Endothelial cell of umbilical vein (primary cell): ENCODE measurements at regions not wholly inside any gene's neighbourhood (a gene's known extent, or its start where the extent isn't known, plus 50 kb on each side); places are given as distances from the start of the nearest gene placed in this dataset.

Experiments used
- BruUV-seq: library from RNA; stranded (reverse); fragments of 400-500 nt; replicated peaks from 2 replicates; lab custom pipeline; 2021; lab: Mats Ljungman, UMichigan
- CTCF ChIA-PET: fragments of 300-600, 350-600 bp; sonication (Branson Sonifier 250); formaldehyde crosslinking; loops from one replicate; lab custom pipeline; 2021; ENCODE audit warnings: antibody characterized with exemption, inconsistent platforms; lab: Charles Lee
- POLR2A ChIA-PET: fragments of 300-600, 350-600 bp; sonication (Branson Sonifier 250); formaldehyde crosslinking; loops from one replicate; lab custom pipeline; 2021; ENCODE audit warnings: antibody characterized with exemption, inconsistent platforms; lab: Charles Lee
- DNase-seq: peaks from one replicate; pipeline ENCODE4 v3.0.0-alpha.2; 2011; ENCODE audit warnings: low read depth, low spot score
- FAIRE-seq: peaks from 2 replicates; lab custom pipeline; 2011; peaks lifted over from hg19 to GRCh38; lab: Jason Lieb, UNC
- H2AFZ ChIP-seq: 2 replicates; pipeline ENCODE4 v1.6.0; 2012; ENCODE audit warnings: low read depth, low read length, control low read depth, inconsistent platforms
- H3K27ac ChIP-seq: 2 replicates; pipeline ENCODE4 v1.5.1; 2011; ENCODE audit warnings: low read depth, mild to moderate bottlenecking, control low read depth, low read length, moderate library complexity; ENCODE audit not compliant: insufficient read depth
- H3K27me3 ChIP-seq, 2 experiments: 2 replicates each; pipeline versions ENCODE4 v1.6.0 to v1.6.1; 2011; ENCODE audit warnings: low read length in 2 of 2, mixed read lengths in 1 of 2; ENCODE audit not compliant: control insufficient read depth in 2 of 2, insufficient read depth in 2 of 2
- H3K36me3 ChIP-seq, 2 experiments: 2 replicates in 1 of 2; 3 replicates in 1 of 2; pipeline ENCODE4 v1.5.1; 2011; ENCODE audit warnings: low read length in 2 of 2, mild to moderate bottlenecking in 1 of 2, moderate library complexity in 1 of 2; ENCODE audit not compliant: control insufficient read depth in 2 of 2, insufficient read depth in 2 of 2; ENCODE audit errors: extremely low read depth in 1 of 2
- H3K4me1 ChIP-seq: 3 replicates; pipeline ENCODE4 v1.5.1; 2011; ENCODE audit warnings: mild to moderate bottlenecking, low read length; ENCODE audit not compliant: control insufficient read depth, insufficient read depth; ENCODE audit errors: extremely low read depth
- H3K4me2 ChIP-seq: 2 replicates; pipeline ENCODE4 v1.6.1; 2011; ENCODE audit warnings: low read length, control low read depth, mixed read lengths; ENCODE audit not compliant: insufficient read depth
- H3K4me3 ChIP-seq, 3 experiments: fragments of 200-600 bp in 1 of 3; sonication (generic), shearing (Covaris generic) in 1 of 3; replicated peaks in 1 of 3; 2 replicates each; pipeline ENCODE4 v1.5.1; 2011 to 2016; ENCODE audit warnings: control low read depth in 3 of 3, low read length in 3 of 3, mild to moderate bottlenecking in 2 of 3, inconsistent platforms in 1 of 3, low read depth in 1 of 3, moderate library complexity in 1 of 3; ENCODE audit not compliant: insufficient read depth in 1 of 3
- H3K79me2 ChIP-seq: 2 replicates; pipeline ENCODE4 v1.6.0; 2012; ENCODE audit warnings: low read length, inconsistent platforms; ENCODE audit not compliant: control insufficient read depth, insufficient read depth
- H3K9ac ChIP-seq: replicated peaks from 2 replicates; pipeline ENCODE3; 2011; ENCODE audit warnings: low read length, control low read depth; ENCODE audit not compliant: insufficient read depth; ENCODE audit errors: extremely low read depth
- H3K9me1 ChIP-seq: replicated peaks from 3 replicates; pipeline ENCODE4 v1.6.0; 2011; ENCODE audit warnings: mild to moderate bottlenecking, low read length; ENCODE audit not compliant: control insufficient read depth, insufficient read depth; ENCODE audit errors: extremely low read depth
- H3K9me3 ChIP-seq: replicated peaks from 2 replicates; pipeline ENCODE4 v1.5.1; 2012; ENCODE audit warnings: low read length, inconsistent platforms; ENCODE audit not compliant: control insufficient read depth, insufficient read depth
- H4K20me1 ChIP-seq: replicated peaks from 2 replicates; pipeline ENCODE3; 2011; ENCODE audit warnings: mild to moderate bottlenecking, low read length; ENCODE audit not compliant: control insufficient read depth, insufficient read depth; ENCODE audit errors: extremely low read depth
- EZH2 ChIP-seq: IDR thresholded peaks from 2 replicates; pipeline ENCODE4 v1.6.1; 2012; ENCODE audit warnings: borderline replicate concordance, low read depth, mild to moderate bottlenecking, moderate library complexity, low read length, inconsistent platforms; ENCODE audit not compliant: severe bottlenecking
- FOS ChIP-seq: IDR thresholded peaks from 2 replicates; pipeline ENCODE4 v1.6.1; 2011; ENCODE audit warnings: mild to moderate bottlenecking, low read length, moderate library complexity, borderline replicate concordance; ENCODE audit not compliant: insufficient read depth
- GATA2 ChIP-seq: IDR thresholded peaks from 2 replicates; pipeline ENCODE4 v1.7.0; 2011; ENCODE audit warnings: low read depth, mild to moderate bottlenecking, moderate library complexity, mixed read lengths, low read length; ENCODE audit not compliant: insufficient read length, insufficient read depth
- JUN ChIP-seq: IDR thresholded peaks from 2 replicates; pipeline ENCODE4 v1.6.1; 2011; ENCODE audit warnings: borderline replicate concordance, low read depth; ENCODE audit not compliant: insufficient read length, insufficient read depth
- MYC ChIP-seq: IDR thresholded peaks from one replicate; pipeline ENCODE4 v1.6.1; 2011; ENCODE audit warnings: mild to moderate bottlenecking, low read depth, low read length
- POLR2A ChIP-seq: IDR thresholded peaks from 2 replicates; pipeline ENCODE4 v1.6.1; 2012; ENCODE audit warnings: low read depth, mild to moderate bottlenecking, control low read depth, low read length
- POLR2AphosphoS5 ChIP-seq: IDR thresholded peaks from 2 replicates; pipeline ENCODE4 v1.6.1; 2012; ENCODE audit warnings: low read depth, mild to moderate bottlenecking, control low read depth, low read length, moderate library complexity; ENCODE audit not compliant: insufficient read depth
- dilution Hi-C: fragments of 300-500 bp; cut with MboI; formaldehyde crosslinking; loops from one replicate; pipeline ENCODE4 v1.15.0; 2019; ENCODE audit warnings: low sequenced_read_pairs; ENCODE audit not compliant: extremely low pct_ligation_motif_present
- intact Hi-C: fragments of 100-400 bp; cut with micrococcal nuclease; formaldehyde crosslinking; loops from one replicate; pipeline ENCODE4 v1.10.0; 2022
- TF ChIP-seq, protein P1 (sequence below), 2 donors: IDR thresholded peaks; 1 replicate in 1 of 2; 2 replicates in 1 of 2; pipeline ENCODE4 v1.5.1; 2011; ENCODE audit warnings: low read length in 2 of 2, mild to moderate bottlenecking in 2 of 2, moderate library complexity in 2 of 2, control low read depth in 1 of 2, inconsistent platforms in 1 of 2, low read depth in 1 of 2; ENCODE audit not compliant: insufficient read depth in 1 of 2; ENCODE audit errors: extremely low read depth in 1 of 2
- TF ChIP-seq, protein P2 (sequence below): IDR thresholded peaks from 2 replicates; pipeline ENCODE4 v1.6.1; 2011; ENCODE audit not compliant: insufficient read depth, insufficient read length

DNA sequence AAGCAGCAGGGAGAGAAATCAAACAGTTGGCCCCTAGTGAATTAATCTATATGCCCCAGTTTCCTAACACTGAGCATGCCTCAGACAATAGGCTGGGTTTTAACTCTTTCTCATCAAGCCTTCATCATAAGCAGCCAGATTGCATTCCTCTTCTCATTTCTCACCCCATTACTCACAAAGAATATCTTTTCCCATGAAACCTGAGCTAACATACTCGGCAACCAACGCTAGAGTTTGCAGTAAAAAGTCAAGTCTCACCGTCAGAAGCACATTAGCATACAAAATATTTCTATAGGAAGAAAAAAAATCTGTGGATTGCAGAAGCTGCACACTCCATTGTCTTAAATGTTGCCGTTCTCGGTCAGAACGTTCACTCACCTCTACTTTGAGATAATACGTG lies 429.9 kb upstream of the ARID1B start:
- peaks cover 23% of the 10 kb centered on the region for H3K4me1 ChIP-seq
- TF ChIP-seq, protein P1, sequence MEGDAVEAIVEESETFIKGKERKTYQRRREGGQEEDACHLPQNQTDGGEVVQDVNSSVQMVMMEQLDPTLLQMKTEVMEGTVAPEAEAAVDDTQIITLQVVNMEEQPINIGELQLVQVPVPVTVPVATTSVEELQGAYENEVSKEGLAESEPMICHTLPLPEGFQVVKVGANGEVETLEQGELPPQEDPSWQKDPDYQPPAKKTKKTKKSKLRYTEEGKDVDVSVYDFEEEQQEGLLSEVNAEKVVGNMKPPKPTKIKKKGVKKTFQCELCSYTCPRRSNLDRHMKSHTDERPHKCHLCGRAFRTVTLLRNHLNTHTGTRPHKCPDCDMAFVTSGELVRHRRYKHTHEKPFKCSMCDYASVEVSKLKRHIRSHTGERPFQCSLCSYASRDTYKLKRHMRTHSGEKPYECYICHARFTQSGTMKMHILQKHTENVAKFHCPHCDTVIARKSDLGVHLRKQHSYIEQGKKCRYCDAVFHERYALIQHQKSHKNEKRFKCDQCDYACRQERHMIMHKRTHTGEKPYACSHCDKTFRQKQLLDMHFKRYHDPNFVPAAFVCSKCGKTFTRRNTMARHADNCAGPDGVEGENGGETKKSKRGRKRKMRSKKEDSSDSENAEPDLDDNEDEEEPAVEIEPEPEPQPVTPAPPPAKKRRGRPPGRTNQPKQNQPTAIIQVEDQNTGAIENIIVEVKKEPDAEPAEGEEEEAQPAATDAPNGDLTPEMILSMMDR (IDR thresholded peaks at IDR 0.05; ENCODE audit: extremely low read depth in 1 of 2, insufficient read depth in 1 of 2, low read depth in 1 of 2, low read length in 2 of 2): no peak
- TF ChIP-seq POLR2A (no peak), POLR2AphosphoS5 (no peak), GATA2 (no peak), JUN (no peak), MYC (no peak), EZH2 (no peak), FOS (no peak)
- TF ChIP-seq, protein P2, sequence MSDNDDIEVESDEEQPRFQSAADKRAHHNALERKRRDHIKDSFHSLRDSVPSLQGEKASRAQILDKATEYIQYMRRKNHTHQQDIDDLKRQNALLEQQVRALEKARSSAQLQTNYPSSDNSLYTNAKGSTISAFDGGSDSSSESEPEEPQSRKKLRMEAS: no peak
- ChIA-PET POLR2A (no interaction called here), CTCF (interaction anchor here (0.8 to 1.2 kb wide), 3 partner anchors 32 to 1020 kb away, joined by 3 to 5 read pairs (median 3); no protein-coding TSS in a partner anchor)
- DNase-seq (peak; percentile 79), FAIRE-seq (no peak)
- no peaks in the 10 kb centered on the region for H3K9me3 ChIP-seq
- no peaks in the 10 kb centered on the region for H3K79me2 ChIP-seq
- peak overlapping the region; percentile 46 for H3K27ac ChIP-seq
- no peaks in the 10 kb centered on the region for H3K9me1 ChIP-seq
- TSS peak; percentile 73 for BruUV-seq
- dilution Hi-C loops: no loop called here
- H3K4me3 ChIP-seq: peak overlapping the region in 2 of 3 experiments; percentile 14 to 20
- no peaks in the 10 kb centered on the region for H4K20me1 ChIP-seq
- intact Hi-C loops: loop anchor here (1.0 to 5.0 kb wide), 5 partner anchors 65 to 674 kb away; partner anchors contain the start of gene ARID1B
- peak overlapping the region; percentile 92 for H2AFZ ChIP-seq
- no peaks in the 10 kb centered on the region for H3K27me3 ChIP-seq
- peak overlapping the region; percentile 37 for H3K9ac ChIP-seq
- no peaks in the 10 kb centered on the region for H3K36me3 ChIP-seq
- peak overlapping the region; percentile 75 for H3K4me2 ChIP-seq
